ENCODE measurements at regions not wholly inside any gene's neighbourhood (a gene's known extent, or its start where the extent isn't known, plus 50 kb on each side); places are given as distances from the start of the nearest gene placed in this dataset.

DNA sequence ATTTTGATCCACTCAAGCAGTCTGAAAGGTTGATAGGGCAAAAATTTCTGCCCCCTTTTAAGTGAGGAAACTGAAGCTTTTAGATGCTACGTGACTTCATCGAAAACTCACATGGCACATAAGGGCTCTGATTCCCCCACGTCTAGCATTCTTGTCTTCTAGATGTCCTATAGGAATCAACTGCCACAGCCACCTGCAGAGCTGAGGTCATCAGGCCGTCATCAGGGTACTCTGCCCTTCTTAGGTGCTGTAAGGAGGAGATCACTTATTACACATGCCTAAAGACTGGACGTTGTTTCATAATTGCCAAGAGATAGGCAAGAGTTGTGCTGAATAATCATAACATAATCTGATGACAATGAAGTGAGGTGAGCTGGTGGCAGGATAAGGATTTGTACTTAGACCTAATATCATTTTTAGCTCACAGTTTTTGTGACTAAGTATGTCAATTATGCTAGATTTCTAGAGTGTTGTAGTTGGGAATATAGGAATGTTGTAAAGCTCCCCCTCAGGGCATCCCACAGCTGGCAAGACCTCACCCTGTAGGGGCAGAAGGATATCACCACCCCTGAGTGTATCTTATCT is 349.4 kb downstream of the METTL15 start:
- H3K4me1 ChIP-seq (ENCODE audit: control insufficient read depth, insufficient read depth, low read length) = no peaks in the 10 kb centered on the region
- POLR2A ChIA-PET = no interaction called here
- H3K4me3 ChIP-seq (ENCODE audit: low read depth in 2 of 2, low read length in 2 of 2) = no peak overlapping the region
- BruUV-seq (replicated peaks) = no TSS peak
- TF ChIP-seq TCF7L2 (IDR thresholded peaks at IDR 0.05; ENCODE audit: low read depth, low read length) (no peak), POLR2AphosphoS5 (IDR thresholded peaks at IDR 0.05; ENCODE audit: low read depth, low read length) (no peak), SIN3A (IDR thresholded peaks at IDR 0.05; ENCODE audit: borderline replicate concordance, insufficient read depth, low read depth, low read length) (no peak)
- TF ChIP-seq, protein P1, sequence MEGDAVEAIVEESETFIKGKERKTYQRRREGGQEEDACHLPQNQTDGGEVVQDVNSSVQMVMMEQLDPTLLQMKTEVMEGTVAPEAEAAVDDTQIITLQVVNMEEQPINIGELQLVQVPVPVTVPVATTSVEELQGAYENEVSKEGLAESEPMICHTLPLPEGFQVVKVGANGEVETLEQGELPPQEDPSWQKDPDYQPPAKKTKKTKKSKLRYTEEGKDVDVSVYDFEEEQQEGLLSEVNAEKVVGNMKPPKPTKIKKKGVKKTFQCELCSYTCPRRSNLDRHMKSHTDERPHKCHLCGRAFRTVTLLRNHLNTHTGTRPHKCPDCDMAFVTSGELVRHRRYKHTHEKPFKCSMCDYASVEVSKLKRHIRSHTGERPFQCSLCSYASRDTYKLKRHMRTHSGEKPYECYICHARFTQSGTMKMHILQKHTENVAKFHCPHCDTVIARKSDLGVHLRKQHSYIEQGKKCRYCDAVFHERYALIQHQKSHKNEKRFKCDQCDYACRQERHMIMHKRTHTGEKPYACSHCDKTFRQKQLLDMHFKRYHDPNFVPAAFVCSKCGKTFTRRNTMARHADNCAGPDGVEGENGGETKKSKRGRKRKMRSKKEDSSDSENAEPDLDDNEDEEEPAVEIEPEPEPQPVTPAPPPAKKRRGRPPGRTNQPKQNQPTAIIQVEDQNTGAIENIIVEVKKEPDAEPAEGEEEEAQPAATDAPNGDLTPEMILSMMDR (IDR thresholded peaks at IDR 0.05) = no peak
- TF ChIP-seq, protein P2, sequence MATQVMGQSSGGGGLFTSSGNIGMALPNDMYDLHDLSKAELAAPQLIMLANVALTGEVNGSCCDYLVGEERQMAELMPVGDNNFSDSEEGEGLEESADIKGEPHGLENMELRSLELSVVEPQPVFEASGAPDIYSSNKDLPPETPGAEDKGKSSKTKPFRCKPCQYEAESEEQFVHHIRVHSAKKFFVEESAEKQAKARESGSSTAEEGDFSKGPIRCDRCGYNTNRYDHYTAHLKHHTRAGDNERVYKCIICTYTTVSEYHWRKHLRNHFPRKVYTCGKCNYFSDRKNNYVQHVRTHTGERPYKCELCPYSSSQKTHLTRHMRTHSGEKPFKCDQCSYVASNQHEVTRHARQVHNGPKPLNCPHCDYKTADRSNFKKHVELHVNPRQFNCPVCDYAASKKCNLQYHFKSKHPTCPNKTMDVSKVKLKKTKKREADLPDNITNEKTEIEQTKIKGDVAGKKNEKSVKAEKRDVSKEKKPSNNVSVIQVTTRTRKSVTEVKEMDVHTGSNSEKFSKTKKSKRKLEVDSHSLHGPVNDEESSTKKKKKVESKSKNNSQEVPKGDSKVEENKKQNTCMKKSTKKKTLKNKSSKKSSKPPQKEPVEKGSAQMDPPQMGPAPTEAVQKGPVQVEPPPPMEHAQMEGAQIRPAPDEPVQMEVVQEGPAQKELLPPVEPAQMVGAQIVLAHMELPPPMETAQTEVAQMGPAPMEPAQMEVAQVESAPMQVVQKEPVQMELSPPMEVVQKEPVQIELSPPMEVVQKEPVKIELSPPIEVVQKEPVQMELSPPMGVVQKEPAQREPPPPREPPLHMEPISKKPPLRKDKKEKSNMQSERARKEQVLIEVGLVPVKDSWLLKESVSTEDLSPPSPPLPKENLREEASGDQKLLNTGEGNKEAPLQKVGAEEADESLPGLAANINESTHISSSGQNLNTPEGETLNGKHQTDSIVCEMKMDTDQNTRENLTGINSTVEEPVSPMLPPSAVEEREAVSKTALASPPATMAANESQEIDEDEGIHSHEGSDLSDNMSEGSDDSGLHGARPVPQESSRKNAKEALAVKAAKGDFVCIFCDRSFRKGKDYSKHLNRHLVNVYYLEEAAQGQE (IDR thresholded peaks at IDR 0.05; ENCODE audit: insufficient read depth in 1 of 2, low read depth in 2 of 2, low read length in 1 of 2) = no peak
- H3K9me3 ChIP-seq (ENCODE audit: control insufficient read depth, insufficient read depth, low read depth, low read length) = no peaks in the 10 kb centered on the region
- H3K36me3 ChIP-seq (ENCODE audit: control insufficient read depth, insufficient read depth, low read length) = no peaks in the 10 kb centered on the region
- in situ Hi-C loops (cut with HindIII; ENCODE audit: low pct_unique_long_range_greater_than_20kb, low sequenced_read_pairs) = no loop called here
- no peak for DNase-seq (ENCODE audit: low read depth, low spot score)
- H3K27me3 ChIP-seq (ENCODE audit: control insufficient read depth, insufficient read depth, low read length) = no peaks in the 10 kb centered on the region
- intact Hi-C loops (cut with micrococcal nuclease; ENCODE audit: unreplicated experiment) = no loop called here
- ATAC-seq = no peak
- H3K27ac ChIP-seq (ENCODE audit: low read length) = no peak overlapping the region
- CTCF ChIA-PET = no interaction called here

DNA sequence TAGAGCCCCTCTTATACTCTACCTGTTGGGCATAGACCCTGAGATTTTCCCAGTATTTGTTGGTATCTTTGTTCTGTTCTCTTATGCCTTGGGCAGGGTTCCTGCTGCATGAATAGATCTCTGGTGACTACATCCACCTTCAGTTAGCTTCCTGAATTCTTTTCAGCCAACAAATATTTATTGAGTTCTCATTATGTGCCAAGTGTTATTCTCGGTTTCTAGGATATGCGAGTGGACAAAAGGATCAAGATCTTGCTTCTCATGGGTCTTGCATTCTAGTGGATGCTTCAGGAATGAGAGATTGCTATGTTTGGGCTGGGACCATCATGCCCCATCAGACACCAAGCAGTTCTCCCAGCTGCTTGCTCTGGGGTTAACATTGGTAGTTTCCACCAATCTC is 340.0 kb downstream of the METTL15 start:
- H3K9me3 ChIP-seq (ENCODE audit: control insufficient read depth, insufficient read depth, low read depth, low read length) = no peaks in the 10 kb centered on the region
- no peak for DNase-seq (ENCODE audit: low read depth, low spot score)
- no peak for ATAC-seq
- TF ChIP-seq SIN3A (IDR thresholded peaks at IDR 0.05; ENCODE audit: borderline replicate concordance, insufficient read depth, low read depth, low read length) (no peak), TCF7L2 (IDR thresholded peaks at IDR 0.05; ENCODE audit: low read depth, low read length) (no peak), POLR2AphosphoS5 (IDR thresholded peaks at IDR 0.05; ENCODE audit: low read depth, low read length) (no peak)
- TF ChIP-seq, protein P1 (IDR thresholded peaks at IDR 0.05) = no peak
- TF ChIP-seq, protein P2 (IDR thresholded peaks at IDR 0.05; ENCODE audit: insufficient read depth in 1 of 2, low read depth in 2 of 2, low read length in 1 of 2) = no peak
- H3K4me1 ChIP-seq (ENCODE audit: control insufficient read depth, insufficient read depth, low read length) = no peaks in the 10 kb centered on the region
- no peaks in the 10 kb centered on the region for H3K36me3 ChIP-seq (ENCODE audit: control insufficient read depth, insufficient read depth, low read length)
- ChIA-PET CTCF (no interaction called here), POLR2A (no interaction called here)
- H3K27me3 ChIP-seq (ENCODE audit: control insufficient read depth, insufficient read depth, low read length) = no peaks in the 10 kb centered on the region
- no peak overlapping the region for H3K27ac ChIP-seq (ENCODE audit: low read length)
- in situ Hi-C loops (cut with HindIII; ENCODE audit: low pct_unique_long_range_greater_than_20kb, low sequenced_read_pairs) = no loop called here
- no TSS peak for BruUV-seq (replicated peaks)
- intact Hi-C loops (cut with micrococcal nuclease; ENCODE audit: unreplicated experiment) = no loop called here
- no peak overlapping the region for H3K4me3 ChIP-seq (ENCODE audit: low read depth in 2 of 2, low read length in 2 of 2)
